Type B pancreatic cell (in vitro differentiated cells): ENCODE measurements at regions not wholly inside any gene's neighbourhood (a gene's known extent, or its start where the extent isn't known, plus 50 kb on each side); places are given as distances from the start of the nearest gene placed in this dataset.

Experiments used
- DNase-seq: peaks from one replicate; pipeline ENCODE4 v3.0.0; 2021; ENCODE audit warnings: mixed read lengths; ENCODE audit not compliant: unreplicated experiment; ENCODE audit errors: extremely low spot score
- H3K27ac Mint-ChIP-seq: 2 replicates; pipeline ENCODE4 v1.8.0; 2021; ENCODE audit warnings: mild to moderate bottlenecking, mixed read lengths
- H3K27me3 Mint-ChIP-seq: 2 replicates; pipeline ENCODE4 v1.8.0; 2021; ENCODE audit warnings: mixed read lengths
- H3K36me3 Mint-ChIP-seq: 2 replicates; pipeline ENCODE4 v1.8.0; 2021; ENCODE audit warnings: mixed read lengths
- H3K4me1 Mint-ChIP-seq: one replicate; pipeline ENCODE4 v1.8.0; 2021; ENCODE audit warnings: mixed read lengths; ENCODE audit not compliant: unreplicated experiment
- H3K4me3 Mint-ChIP-seq: 2 replicates; pipeline ENCODE4 v1.8.0; 2021; ENCODE audit warnings: mild to moderate bottlenecking, mixed read lengths
- H3K9me3 Mint-ChIP-seq: 2 replicates; pipeline ENCODE4 v1.8.0; 2021; ENCODE audit warnings: mixed read lengths
- TF ChIP-seq, protein P1 (sequence below): fragments of 200-600 bp; sonication (generic); conservative IDR thresholded peaks from 2 replicates; pipeline ENCODE4 v1.5.0; 2021; ENCODE audit warnings: antibody characterized with exemption, mild to moderate bottlenecking

DNA sequence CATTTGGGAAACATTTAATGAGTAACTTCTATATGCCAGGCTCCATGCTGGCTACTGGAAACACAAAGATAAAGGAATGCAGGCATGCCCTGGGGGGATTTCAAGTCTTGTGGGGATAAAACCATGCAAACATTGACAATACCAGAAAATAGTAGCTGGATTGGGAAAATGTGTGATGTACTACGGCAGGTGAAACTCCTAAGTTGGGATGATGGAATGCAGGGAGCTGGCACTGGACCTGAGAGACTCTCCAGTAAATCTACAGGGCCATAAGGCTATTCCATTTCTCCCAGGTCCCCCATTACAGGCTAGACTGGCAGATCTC lies 68.2 kb upstream of the NTRK3 start:
- Mint-ChIP-seq H3K27me3 (peaks cover 52% of the 10 kb centered on the region), H3K4me1 (no peaks in the 10 kb centered on the region), H3K36me3 (no peaks in the 10 kb centered on the region), H3K27ac (no peak overlapping the region), H3K9me3 (peaks cover 5% of the 10 kb centered on the region), H3K4me3 (no peak overlapping the region)
- TF ChIP-seq, protein P1, sequence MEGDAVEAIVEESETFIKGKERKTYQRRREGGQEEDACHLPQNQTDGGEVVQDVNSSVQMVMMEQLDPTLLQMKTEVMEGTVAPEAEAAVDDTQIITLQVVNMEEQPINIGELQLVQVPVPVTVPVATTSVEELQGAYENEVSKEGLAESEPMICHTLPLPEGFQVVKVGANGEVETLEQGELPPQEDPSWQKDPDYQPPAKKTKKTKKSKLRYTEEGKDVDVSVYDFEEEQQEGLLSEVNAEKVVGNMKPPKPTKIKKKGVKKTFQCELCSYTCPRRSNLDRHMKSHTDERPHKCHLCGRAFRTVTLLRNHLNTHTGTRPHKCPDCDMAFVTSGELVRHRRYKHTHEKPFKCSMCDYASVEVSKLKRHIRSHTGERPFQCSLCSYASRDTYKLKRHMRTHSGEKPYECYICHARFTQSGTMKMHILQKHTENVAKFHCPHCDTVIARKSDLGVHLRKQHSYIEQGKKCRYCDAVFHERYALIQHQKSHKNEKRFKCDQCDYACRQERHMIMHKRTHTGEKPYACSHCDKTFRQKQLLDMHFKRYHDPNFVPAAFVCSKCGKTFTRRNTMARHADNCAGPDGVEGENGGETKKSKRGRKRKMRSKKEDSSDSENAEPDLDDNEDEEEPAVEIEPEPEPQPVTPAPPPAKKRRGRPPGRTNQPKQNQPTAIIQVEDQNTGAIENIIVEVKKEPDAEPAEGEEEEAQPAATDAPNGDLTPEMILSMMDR, result no peak
- no peak for DNase-seq

DNA sequence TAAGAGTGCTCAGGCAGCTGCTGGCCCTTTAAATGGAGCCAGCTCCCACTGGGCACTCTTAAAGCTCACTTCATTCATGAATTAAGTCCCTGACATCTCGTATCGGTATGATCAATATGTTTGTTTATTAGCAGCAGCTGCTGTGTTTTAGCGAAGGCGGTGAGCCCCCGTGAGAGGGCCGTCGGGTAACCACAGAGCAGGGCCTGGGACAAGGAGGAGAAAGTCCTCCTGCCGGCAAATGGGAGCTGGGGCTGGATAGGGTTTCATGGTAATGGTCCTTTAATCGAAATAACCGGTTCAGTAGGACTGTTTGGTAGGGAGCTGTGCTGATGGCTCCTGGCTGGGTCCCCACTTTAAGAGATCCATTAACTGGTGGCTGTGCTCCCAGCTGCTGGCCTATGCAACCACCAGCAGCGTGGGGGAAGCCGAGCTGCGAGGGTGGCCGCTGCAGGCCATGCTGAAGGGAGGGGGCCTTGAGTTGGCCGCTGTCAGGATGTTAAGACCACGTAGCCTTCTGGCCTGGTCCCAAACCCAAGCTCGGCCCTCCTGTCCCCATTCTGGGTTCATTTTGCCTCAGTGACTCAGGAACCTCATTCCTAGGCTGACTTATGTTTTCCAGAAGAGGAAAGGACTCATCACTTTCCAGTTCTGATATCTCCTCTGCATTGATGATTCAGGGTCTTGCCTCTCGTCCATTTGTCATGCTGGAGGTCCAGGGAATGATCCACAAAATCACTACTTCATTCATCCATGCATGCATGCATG lies 67.6 kb upstream of the NTRK3 start:
- DNase-seq, result no peak
- Mint-ChIP-seq H3K4me1 (no peaks in the 10 kb centered on the region), H3K27ac (no peak overlapping the region), H3K9me3 (peaks cover 5% of the 10 kb centered on the region), H3K4me3 (no peak overlapping the region), H3K27me3 (peaks cover 51% of the 10 kb centered on the region), H3K36me3 (no peaks in the 10 kb centered on the region)
- TF ChIP-seq, protein P1, result no peak

GRCh38 chr15:88323468-88323867 lies 66.9 kb upstream of the NTRK3 start:
- H3K36me3 Mint-ChIP-seq, result no peaks in the 10 kb centered on the region
- TF ChIP-seq, protein P1, result no peak
- no peak overlapping the region for H3K4me3 Mint-ChIP-seq
- no peak overlapping the region for H3K27ac Mint-ChIP-seq
- peaks cover 54% of the 10 kb centered on the region for H3K27me3 Mint-ChIP-seq
- H3K4me1 Mint-ChIP-seq, result no peaks in the 10 kb centered on the region
- no peak for DNase-seq
- peaks cover 5% of the 10 kb centered on the region for H3K9me3 Mint-ChIP-seq

GRCh38 chr15:88322461-88322860 lies 65.9 kb upstream of the NTRK3 start:
- no peak overlapping the region for H3K4me3 Mint-ChIP-seq
- no peak for DNase-seq
- peaks cover 5% of the 10 kb centered on the region for H3K9me3 Mint-ChIP-seq
- peaks cover 56% of the 10 kb centered on the region for H3K27me3 Mint-ChIP-seq
- H3K36me3 Mint-ChIP-seq, result no peaks in the 10 kb centered on the region
- TF ChIP-seq, protein P1, result no peak
- no peak overlapping the region for H3K27ac Mint-ChIP-seq
- H3K4me1 Mint-ChIP-seq, result no peaks in the 10 kb centered on the region

DNA sequence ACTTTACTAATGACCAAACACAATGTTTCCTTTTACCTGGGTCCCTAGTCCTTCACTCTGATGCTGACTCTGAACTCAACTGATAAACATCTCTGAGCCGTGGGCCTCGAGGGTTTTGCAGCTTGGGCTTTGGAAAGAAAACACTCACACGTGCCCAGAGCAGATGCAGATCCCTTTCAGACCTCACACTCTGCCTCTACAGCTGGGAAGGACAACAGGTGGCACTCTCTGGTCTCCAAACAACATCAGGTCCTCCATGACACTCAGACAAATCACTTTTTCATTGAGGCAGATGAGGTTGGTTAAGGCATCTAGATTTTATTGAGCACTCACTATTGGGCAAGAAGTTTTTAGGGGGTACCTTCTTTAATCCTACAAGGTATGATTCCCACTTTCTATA lies 64.7 kb upstream of the NTRK3 start:
- TF ChIP-seq, protein P1, result no peak
- Mint-ChIP-seq H3K9me3 (peaks cover 5% of the 10 kb centered on the region), H3K4me3 (no peak overlapping the region), H3K36me3 (no peaks in the 10 kb centered on the region), H3K27ac (no peak overlapping the region), H3K27me3 (peaks cover 54% of the 10 kb centered on the region), H3K4me1 (no peaks in the 10 kb centered on the region)
- DNase-seq, result no peak
